Calu3 (cell line): ENCODE measurements at regions not wholly inside any gene's neighbourhood (a gene's known extent, or its start where the extent isn't known, plus 50 kb on each side); places are given as distances from the start of the nearest gene placed in this dataset.

Experiments
- BruUV-seq: library from RNA; stranded (reverse); fragments of 400-500 nt; replicated peaks from 2 replicates; lab custom pipeline; 2021; lab: Mats Ljungman, UMichigan
- CTCF ChIA-PET: fragments of 300-600 bp; sonication (Branson Sonifier 250); formaldehyde crosslinking; loops from one replicate; lab custom pipeline; 2022; ENCODE audit warnings: antibody characterized with exemption; lab: Charles Lee
- DNase-seq: peaks from one replicate; pipeline ENCODE4 v3.0.0; 2022
- H3K27ac Mint-ChIP-seq: one replicate; pipeline ENCODE4 v1.8.0; 2022; ENCODE audit warnings: mixed read lengths; ENCODE audit not compliant: unreplicated experiment
- H3K27me3 Mint-ChIP-seq: one replicate; pipeline ENCODE4 v1.8.0; 2022; ENCODE audit warnings: mixed read lengths; ENCODE audit not compliant: unreplicated experiment
- H3K36me3 Mint-ChIP-seq: one replicate; pipeline ENCODE4 v1.8.0; 2022; ENCODE audit warnings: mild to moderate bottlenecking, moderate library complexity, mixed read lengths; ENCODE audit not compliant: insufficient read depth, unreplicated experiment
- H3K4me1 Mint-ChIP-seq: one replicate; pipeline ENCODE4 v1.8.0; 2022; ENCODE audit warnings: mild to moderate bottlenecking, low read depth, mixed read lengths; ENCODE audit not compliant: unreplicated experiment
- H3K4me3 Mint-ChIP-seq: one replicate; pipeline ENCODE4 v1.8.0; 2022; ENCODE audit warnings: mild to moderate bottlenecking, low read depth, moderate library complexity, mixed read lengths; ENCODE audit not compliant: unreplicated experiment
- H3K9me3 Mint-ChIP-seq: one replicate; pipeline ENCODE4 v1.8.0; 2022; ENCODE audit warnings: low read depth, mixed read lengths; ENCODE audit not compliant: unreplicated experiment
- intact Hi-C: fragments of 100-400 bp; cut with micrococcal nuclease; formaldehyde crosslinking; loops from one replicate; pipeline ENCODE4 v1.10.0; 2022; ENCODE audit not compliant: unreplicated experiment
- TF ChIP-seq, protein P1 (sequence below): fragments of 200-600 bp; IDR thresholded peaks from one replicate; pipeline ENCODE4 v1.8.0; 2022; ENCODE audit warnings: antibody characterized with exemption; ENCODE audit not compliant: unreplicated experiment

DNA sequence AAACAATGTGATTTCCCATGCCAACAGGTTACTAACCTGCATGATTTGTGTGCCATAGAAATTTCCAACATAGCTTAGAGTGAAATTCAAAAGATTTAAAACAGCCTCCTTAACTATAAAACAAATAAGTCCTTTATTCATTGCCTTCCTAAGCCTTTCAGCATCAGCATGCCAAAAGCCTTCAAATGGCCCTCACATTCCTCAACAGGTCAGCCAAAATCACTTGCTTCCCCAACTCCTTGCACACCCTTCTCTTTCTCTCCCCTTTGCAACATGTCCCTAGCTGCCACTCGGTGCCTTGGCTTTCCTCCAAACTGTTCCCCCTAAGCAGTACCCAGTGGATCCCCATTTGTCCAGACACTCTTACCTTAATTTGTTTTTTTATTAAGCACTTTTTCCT, 74.9 kb upstream of the PCDH19 start:
- no peak for DNase-seq
- CTCF ChIA-PET = no interaction called here
- Mint-ChIP-seq H3K4me3 (no peak overlapping the region), H3K9me3 (no peaks in the 10 kb centered on the region), H3K27ac (no peak overlapping the region), H3K27me3 (no peaks in the 10 kb centered on the region), H3K4me1 (no peaks in the 10 kb centered on the region), H3K36me3 (no peaks in the 10 kb centered on the region)
- TF ChIP-seq, protein P1, sequence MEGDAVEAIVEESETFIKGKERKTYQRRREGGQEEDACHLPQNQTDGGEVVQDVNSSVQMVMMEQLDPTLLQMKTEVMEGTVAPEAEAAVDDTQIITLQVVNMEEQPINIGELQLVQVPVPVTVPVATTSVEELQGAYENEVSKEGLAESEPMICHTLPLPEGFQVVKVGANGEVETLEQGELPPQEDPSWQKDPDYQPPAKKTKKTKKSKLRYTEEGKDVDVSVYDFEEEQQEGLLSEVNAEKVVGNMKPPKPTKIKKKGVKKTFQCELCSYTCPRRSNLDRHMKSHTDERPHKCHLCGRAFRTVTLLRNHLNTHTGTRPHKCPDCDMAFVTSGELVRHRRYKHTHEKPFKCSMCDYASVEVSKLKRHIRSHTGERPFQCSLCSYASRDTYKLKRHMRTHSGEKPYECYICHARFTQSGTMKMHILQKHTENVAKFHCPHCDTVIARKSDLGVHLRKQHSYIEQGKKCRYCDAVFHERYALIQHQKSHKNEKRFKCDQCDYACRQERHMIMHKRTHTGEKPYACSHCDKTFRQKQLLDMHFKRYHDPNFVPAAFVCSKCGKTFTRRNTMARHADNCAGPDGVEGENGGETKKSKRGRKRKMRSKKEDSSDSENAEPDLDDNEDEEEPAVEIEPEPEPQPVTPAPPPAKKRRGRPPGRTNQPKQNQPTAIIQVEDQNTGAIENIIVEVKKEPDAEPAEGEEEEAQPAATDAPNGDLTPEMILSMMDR = no peak
- intact Hi-C loops = no loop called here
- BruUV-seq = no TSS peak

DNA sequence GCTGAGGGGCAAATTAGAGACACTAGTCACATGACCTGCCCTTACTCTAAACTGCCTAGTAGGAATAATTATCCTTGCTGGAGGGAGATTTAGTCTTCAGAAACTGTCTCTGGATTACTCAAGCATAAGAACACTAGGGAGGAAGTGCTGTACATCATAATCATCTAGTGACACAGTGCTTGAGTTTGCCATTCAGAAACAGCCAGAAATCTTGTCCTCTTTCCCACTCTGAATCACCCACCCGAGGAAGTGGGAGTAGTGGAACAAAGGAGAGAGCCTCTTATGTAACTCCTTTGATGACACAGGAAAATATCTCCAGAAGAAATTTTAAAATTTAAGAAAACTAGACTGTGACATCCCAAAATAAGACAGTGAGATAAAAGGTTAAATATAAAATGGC, 69.3 kb upstream of the PCDH19 start:
- Mint-ChIP-seq H3K36me3 (no peaks in the 10 kb centered on the region), H3K4me3 (no peak overlapping the region), H3K27me3 (peaks cover 13% of the 10 kb centered on the region), H3K9me3 (no peaks in the 10 kb centered on the region), H3K27ac (no peak overlapping the region), H3K4me1 (no peaks in the 10 kb centered on the region)
- no peak for DNase-seq
- TF ChIP-seq, protein P1 = no peak
- BruUV-seq = no TSS peak
- intact Hi-C loops = no loop called here
- CTCF ChIA-PET = no interaction called here

- Mint-ChIP-seq H3K27me3 (peaks cover 13% of the 10 kb centered on the region), H3K9me3 (no peaks in the 10 kb centered on the region), H3K4me3 (no peak overlapping the region), H3K27ac (no peak overlapping the region), H3K36me3 (no peaks in the 10 kb centered on the region), H3K4me1 (no peaks in the 10 kb centered on the region)
- BruUV-seq = no TSS peak
- CTCF ChIA-PET = no interaction called here
- intact Hi-C loops = no loop called here
- TF ChIP-seq, protein P1 = no peak
- DNase-seq = no peak
Observed at GRCh38 chrX:100478714-100479306, 68.7 kb upstream of the PCDH19 start.

- Mint-ChIP-seq H3K4me1 (no peaks in the 10 kb centered on the region), H3K4me3 (no peak overlapping the region), H3K27me3 (peaks cover 13% of the 10 kb centered on the region), H3K36me3 (no peaks in the 10 kb centered on the region), H3K27ac (no peak overlapping the region), H3K9me3 (no peaks in the 10 kb centered on the region)
- no TSS peak for BruUV-seq
- intact Hi-C loops = no loop called here
- no peak for DNase-seq
- TF ChIP-seq, protein P1 = no peak
- CTCF ChIA-PET = no interaction called here
Observed at GRCh38 chrX:100477958-100478357, 67.9 kb upstream of the PCDH19 start.
